HEK293 (cell line): ENCODE measurements at regions not wholly inside any gene's neighbourhood (a gene's known extent, or its start where the extent isn't known, plus 50 kb on each side); places are given as distances from the start of the nearest gene placed in this dataset.

Experiments
- CTCF ChIA-PET: fragments of 350-600 bp; formaldehyde crosslinking; extraction: SDS; loops from one replicate; lab custom pipeline; 2021; ENCODE audit warnings: antibody characterized with exemption; lab: Yijun Ruan, JAX
- POLR2A ChIA-PET: fragments of 300-600 bp; formaldehyde crosslinking; extraction: SDS; loops from one replicate; lab custom pipeline; 2020; ENCODE audit warnings: antibody characterized with exemption, inconsistent platforms; lab: Yijun Ruan, JAX
- H3K27ac ChIP-seq: fragments of 200-500 bp; sonication (Bioruptor generic); 2 replicates; pipeline ENCODE4 v1.5.1; 2014; ENCODE audit warnings: low read depth, low read length, control low read depth, inconsistent platforms; ENCODE audit errors: extremely low read depth
- H3K36me3 ChIP-seq, 2 experiments: fragments of 200-500 bp in 1 of 2; sonication (Bioruptor generic) in 1 of 2; 1 replicate in 1 of 2; 2 replicates in 1 of 2; pipeline ENCODE4 v1.5.1; 2014 to 2017; ENCODE audit warnings: inconsistent platforms in 2 of 2, low read length in 2 of 2; ENCODE audit not compliant: control insufficient read depth in 2 of 2, insufficient read depth in 1 of 2
- H3K4me1 ChIP-seq: fragments of 200-500 bp; sonication (Bioruptor generic); 2 replicates; pipeline ENCODE4 v1.5.1; 2014; ENCODE audit warnings: mild to moderate bottlenecking, low read length, inconsistent platforms; ENCODE audit not compliant: control insufficient read depth, insufficient read depth
- H3K4me3 ChIP-seq: 2 replicates; pipeline ENCODE4 v1.5.1; 2011; ENCODE audit warnings: low read depth, mild to moderate bottlenecking, control low read depth, low read length, moderate library complexity
- H3K9me3 ChIP-seq: fragments of 200-500 bp; sonication (Bioruptor generic); 2 replicates; pipeline ENCODE4 v1.5.1; 2014; ENCODE audit warnings: low read depth, low read length, inconsistent platforms; ENCODE audit not compliant: control insufficient read depth, insufficient read depth
- CTCF ChIP-seq: fragments of 450-650 bp; formaldehyde crosslinking; IDR thresholded peaks from 2 replicates; pipeline ENCODE4 v1.5.1; 2016; ENCODE audit warnings: missing biosample characterization, missing genetic modification characterization
- GFI1B ChIP-seq: fragments of 450-650 bp; formaldehyde crosslinking; IDR thresholded peaks from 2 replicates; pipeline ENCODE4 v1.5.1; 2016; ENCODE audit warnings: missing biosample characterization, missing genetic modification characterization
- GLI4 ChIP-seq: fragments of 450-650 bp; formaldehyde crosslinking; IDR thresholded peaks from 2 replicates; pipeline ENCODE4 v1.5.1; 2016; ENCODE audit warnings: missing biosample characterization, missing genetic modification characterization
- HOXD13 ChIP-seq: sonication (generic); formaldehyde crosslinking; IDR thresholded peaks from 2 replicates; pipeline ENCODE4 v1.8.0; 2022; ENCODE audit warnings: missing genetic modification reagents, borderline replicate concordance
- RBAK ChIP-seq: fragments of 450-650 bp; formaldehyde crosslinking; IDR thresholded peaks from 2 replicates; pipeline ENCODE4 v1.5.1; 2016; ENCODE audit warnings: missing biosample characterization, missing genetic modification characterization
- YY1 ChIP-seq: fragments of 450-650 bp; formaldehyde crosslinking; IDR thresholded peaks from 2 replicates; pipeline ENCODE4 v1.5.1; 2018; ENCODE audit warnings: missing biosample characterization, missing genetic modification characterization
- ZFP41 ChIP-seq: fragments of 450-650 bp; formaldehyde crosslinking; IDR thresholded peaks from 2 replicates; pipeline ENCODE4 v1.5.1; 2016; ENCODE audit warnings: missing biosample characterization, missing genetic modification characterization, borderline replicate concordance
- ZNF146 ChIP-seq: fragments of 450-650 bp; formaldehyde crosslinking; IDR thresholded peaks from 2 replicates; pipeline ENCODE4 v1.5.1; 2016; ENCODE audit warnings: missing biosample characterization, missing genetic modification characterization
- ZNF404 ChIP-seq: fragments of 450-650 bp; formaldehyde crosslinking; IDR thresholded peaks from 2 replicates; pipeline ENCODE4 v1.5.1; 2017; ENCODE audit warnings: missing biosample characterization, missing genetic modification characterization
- ZNF560 ChIP-seq: fragments of 450-650 bp; formaldehyde crosslinking; IDR thresholded peaks from 2 replicates; pipeline ENCODE4 v1.5.1; 2017; ENCODE audit warnings: missing biosample characterization, missing genetic modification characterization, borderline replicate concordance
- ZNF658 ChIP-seq: fragments of 450-650 bp; formaldehyde crosslinking; IDR thresholded peaks from 2 replicates; pipeline ENCODE4; 2016; ENCODE audit warnings: missing biosample characterization, missing genetic modification characterization
- ZNF707 ChIP-seq: fragments of 450-650 bp; formaldehyde crosslinking; IDR thresholded peaks from 2 replicates; pipeline ENCODE4 v1.5.1; 2016; ENCODE audit warnings: missing biosample characterization, missing genetic modification characterization
- TF ChIP-seq, protein P1 (sequence below): fragments of 450-650 bp; formaldehyde crosslinking; conservative IDR thresholded peaks from 2 replicates; pipeline ENCODE4 v1.5.1; 2016; ENCODE audit warnings: low read depth, missing biosample characterization, missing genetic modification characterization
- TF ChIP-seq, protein P2 (sequence below): fragments of 450-650 bp; formaldehyde crosslinking; conservative IDR thresholded peaks from 2 replicates; pipeline ENCODE4 v1.5.1; 2016; ENCODE audit warnings: low read depth, missing biosample characterization, missing genetic modification characterization
- TF ChIP-seq, protein P3 (sequence below): fragments of 450-650 bp; formaldehyde crosslinking; IDR thresholded peaks from 2 replicates; pipeline ENCODE4 v1.5.1; 2016; ENCODE audit warnings: missing biosample characterization, missing genetic modification characterization

DNA sequence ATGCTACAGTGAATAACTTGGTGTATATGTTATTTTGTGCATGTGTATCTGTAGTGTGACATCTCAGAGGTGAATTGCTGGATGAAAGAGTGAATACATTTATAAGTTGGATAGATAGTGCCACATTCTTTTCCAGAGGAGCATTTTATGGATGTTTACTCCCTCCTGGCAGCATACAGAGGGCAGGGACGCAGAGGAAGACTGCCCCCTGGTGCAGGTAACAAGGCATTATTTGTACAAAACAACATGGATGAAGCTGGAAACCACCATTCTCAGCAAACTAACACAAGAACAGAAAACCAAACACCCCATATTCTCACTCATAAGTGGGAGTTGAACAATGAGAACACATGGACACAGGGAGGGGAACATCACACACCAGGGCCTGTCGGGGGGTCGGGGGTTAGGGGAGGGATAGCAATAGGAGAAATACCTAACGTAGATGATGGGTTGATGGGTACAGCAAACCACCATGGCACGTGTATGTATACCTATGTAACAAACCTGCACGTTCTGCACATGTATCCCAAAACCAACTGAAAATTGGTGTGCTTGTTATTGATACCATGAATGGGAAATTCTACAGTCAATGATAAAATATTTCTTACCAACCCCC lies 57.9 kb upstream of the CTXND1 start (continued):
- TF ChIP-seq CTCF (tag by site-specific recombination) (peak; percentile 54; the same call in 1 of the 2 replicates), ZNF146 (tag by site-specific recombination) (no peak)
- TF ChIP-seq, protein P1, sequence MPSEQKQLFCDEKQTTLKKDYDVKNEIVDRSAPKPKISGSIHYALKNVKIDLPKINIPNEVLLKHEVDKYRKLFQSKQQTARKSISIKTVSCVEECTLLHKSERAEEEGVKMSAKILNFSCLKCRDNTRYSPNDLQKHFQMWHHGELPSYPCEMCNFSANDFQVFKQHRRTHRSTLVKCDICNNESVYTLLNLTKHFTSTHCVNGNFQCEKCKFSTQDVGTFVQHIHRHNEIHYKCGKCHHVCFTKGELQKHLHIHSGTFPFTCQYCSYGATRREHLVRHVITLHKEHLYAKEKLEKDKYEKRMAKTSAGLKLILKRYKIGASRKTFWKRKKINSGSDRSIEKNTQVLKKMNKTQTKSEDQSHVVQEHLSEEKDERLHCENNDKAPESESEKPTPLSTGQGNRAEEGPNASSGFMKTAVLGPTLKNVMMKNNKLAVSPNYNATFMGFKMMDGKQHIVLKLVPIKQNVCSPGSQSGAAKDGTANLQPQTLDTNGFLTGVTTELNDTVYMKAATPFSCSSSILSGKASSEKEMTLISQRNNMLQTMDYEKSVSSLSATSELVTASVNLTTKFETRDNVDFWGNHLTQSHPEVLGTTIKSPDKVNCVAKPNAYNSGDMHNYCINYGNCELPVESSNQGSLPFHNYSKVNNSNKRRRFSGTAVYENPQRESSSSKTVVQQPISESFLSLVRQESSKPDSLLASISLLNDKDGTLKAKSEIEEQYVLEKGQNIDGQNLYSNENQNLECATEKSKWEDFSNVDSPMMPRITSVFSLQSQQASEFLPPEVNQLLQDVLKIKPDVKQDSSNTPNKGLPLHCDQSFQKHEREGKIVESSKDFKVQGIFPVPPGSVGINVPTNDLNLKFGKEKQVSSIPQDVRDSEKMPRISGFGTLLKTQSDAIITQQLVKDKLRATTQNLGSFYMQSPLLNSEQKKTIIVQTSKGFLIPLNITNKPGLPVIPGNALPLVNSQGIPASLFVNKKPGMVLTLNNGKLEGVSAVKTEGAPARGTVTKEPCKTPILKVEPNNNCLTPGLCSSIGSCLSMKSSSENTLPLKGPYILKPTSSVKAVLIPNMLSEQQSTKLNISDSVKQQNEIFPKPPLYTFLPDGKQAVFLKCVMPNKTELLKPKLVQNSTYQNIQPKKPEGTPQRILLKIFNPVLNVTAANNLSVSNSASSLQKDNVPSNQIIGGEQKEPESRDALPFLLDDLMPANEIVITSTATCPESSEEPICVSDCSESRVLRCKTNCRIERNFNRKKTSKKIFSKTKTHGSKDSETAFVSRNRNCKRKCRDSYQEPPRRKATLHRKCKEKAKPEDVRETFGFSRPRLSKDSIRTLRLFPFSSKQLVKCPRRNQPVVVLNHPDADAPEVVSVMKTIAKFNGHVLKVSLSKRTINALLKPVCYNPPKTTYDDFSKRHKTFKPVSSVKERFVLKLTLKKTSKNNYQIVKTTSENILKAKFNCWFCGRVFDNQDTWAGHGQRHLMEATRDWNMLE (tag by site-specific recombination) = no peak

GRCh38 chr15:80310776-80311175 lies 58.8 kb upstream of the CTXND1 start:
- ChIA-PET CTCF (interaction anchor here (1.2 kb wide), 2 partner anchors 108 to 459 kb away, joined by 3 read pairs; no protein-coding TSS in a partner anchor), POLR2A (no interaction called here)
- no peak overlapping the region for H3K4me3 ChIP-seq
- no peaks in the 10 kb centered on the region for H3K4me1 ChIP-seq
- H3K9me3 ChIP-seq = no peaks in the 10 kb centered on the region
- TF ChIP-seq ZNF404 (tag by site-specific recombination) (no peak), HOXD13 (CRISPR knock-in tag) (no peak), CTCF (tag by site-specific recombination) (no peak), RBAK (tag by site-specific recombination) (no peak), ZNF658 (tag by site-specific recombination) (no peak), YY1 (tag by site-specific recombination) (no peak), ZNF560 (no peak), GLI4 (tag by site-specific recombination) (no peak), ZFP41 (tag by site-specific recombination) (no peak), GFI1B (tag by site-specific recombination) (no peak), ZNF707 (no peak)
- TF ChIP-seq, protein P2, sequence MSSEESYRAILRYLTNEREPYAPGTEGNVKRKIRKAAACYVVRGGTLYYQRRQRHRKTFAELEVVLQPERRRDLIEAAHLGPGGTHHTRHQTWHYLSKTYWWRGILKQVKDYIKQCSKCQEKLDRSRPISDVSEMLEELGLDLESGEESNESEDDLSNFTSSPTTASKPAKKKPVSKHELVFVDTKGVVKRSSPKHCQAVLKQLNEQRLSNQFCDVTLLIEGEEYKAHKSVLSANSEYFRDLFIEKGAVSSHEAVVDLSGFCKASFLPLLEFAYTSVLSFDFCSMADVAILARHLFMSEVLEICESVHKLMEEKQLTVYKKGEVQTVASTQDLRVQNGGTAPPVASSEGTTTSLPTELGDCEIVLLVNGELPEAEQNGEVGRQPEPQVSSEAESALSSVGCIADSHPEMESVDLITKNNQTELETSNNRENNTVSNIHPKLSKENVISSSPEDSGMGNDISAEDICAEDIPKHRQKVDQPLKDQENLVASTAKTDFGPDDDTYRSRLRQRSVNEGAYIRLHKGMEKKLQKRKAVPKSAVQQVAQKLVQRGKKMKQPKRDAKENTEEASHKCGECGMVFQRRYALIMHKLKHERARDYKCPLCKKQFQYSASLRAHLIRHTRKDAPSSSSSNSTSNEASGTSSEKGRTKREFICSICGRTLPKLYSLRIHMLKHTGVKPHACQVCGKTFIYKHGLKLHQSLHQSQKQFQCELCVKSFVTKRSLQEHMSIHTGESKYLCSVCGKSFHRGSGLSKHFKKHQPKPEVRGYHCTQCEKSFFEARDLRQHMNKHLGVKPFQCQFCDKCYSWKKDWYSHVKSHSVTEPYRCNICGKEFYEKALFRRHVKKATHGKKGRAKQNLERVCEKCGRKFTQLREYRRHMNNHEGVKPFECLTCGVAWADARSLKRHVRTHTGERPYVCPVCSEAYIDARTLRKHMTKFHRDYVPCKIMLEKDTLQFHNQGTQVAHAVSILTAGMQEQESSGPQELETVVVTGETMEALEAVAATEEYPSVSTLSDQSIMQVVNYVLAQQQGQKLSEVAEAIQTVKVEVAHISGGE (tag by site-specific recombination) = no peak
- TF ChIP-seq, protein P3, sequence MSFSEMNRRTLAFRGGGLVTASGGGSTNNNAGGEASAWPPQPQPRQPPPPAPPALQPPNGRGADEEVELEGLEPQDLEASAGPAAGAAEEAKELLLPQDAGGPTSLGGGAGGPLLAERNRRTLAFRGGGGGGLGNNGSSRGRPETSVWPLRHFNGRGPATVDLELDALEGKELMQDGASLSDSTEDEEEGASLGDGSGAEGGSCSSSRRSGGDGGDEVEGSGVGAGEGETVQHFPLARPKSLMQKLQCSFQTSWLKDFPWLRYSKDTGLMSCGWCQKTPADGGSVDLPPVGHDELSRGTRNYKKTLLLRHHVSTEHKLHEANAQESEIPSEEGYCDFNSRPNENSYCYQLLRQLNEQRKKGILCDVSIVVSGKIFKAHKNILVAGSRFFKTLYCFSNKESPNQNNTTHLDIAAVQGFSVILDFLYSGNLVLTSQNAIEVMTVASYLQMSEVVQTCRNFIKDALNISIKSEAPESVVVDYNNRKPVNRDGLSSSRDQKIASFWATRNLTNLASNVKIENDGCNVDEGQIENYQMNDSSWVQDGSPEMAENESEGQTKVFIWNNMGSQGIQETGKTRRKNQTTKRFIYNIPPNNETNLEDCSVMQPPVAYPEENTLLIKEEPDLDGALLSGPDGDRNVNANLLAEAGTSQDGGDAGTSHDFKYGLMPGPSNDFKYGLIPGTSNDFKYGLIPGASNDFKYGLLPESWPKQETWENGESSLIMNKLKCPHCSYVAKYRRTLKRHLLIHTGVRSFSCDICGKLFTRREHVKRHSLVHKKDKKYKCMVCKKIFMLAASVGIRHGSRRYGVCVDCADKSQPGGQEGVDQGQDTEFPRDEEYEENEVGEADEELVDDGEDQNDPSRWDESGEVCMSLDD (tag by site-specific recombination) = no peak
- no peaks in the 10 kb centered on the region for H3K36me3 ChIP-seq
- no peak overlapping the region for H3K27ac ChIP-seq
